Activated CD4-positive, alpha-beta T cell treated with anti-CD3 and anti-CD28 coated beads, Interleukin-2, amount 50 U/mL, for 4 hours (primary cell): ENCODE measurements at regions not wholly inside any gene's neighbourhood (a gene's known extent, or its start where the extent isn't known, plus 50 kb on each side); places are given as distances from the start of the nearest gene placed in this dataset.
"Not testable (repeated sequence)": the region's sequence is repeated elsewhere in the genome, so short reads cannot be mapped to it uniquely, and the experiment has no call there.

Experiments used
- DNase-seq, 2 experiments: peaks; one replicate each; pipeline ENCODE4 v3.0.0-alpha.2; 2020

- no peak for DNase-seq
These were observed 182.3 kb downstream of the IRX2 start for GRCh38 chr5:2569176-2569575.

GRCh38 chr5:2566284-2566683, 185.2 kb downstream of the IRX2 start:
- DNase-seq, result no peak

- DNase-seq, result no peak
These were observed 186.3 kb downstream of the IRX2 start for GRCh38 chr5:2565147-2565546.

- no peak for DNase-seq
These were observed 188.4 kb downstream of the IRX2 start for GRCh38 chr5:2563046-2563445.

GRCh38 chr5:2562036-2562435, 189.4 kb downstream of the IRX2 start:
- DNase-seq, result no peak

GRCh38 chr5:2560435-2560834, 191.0 kb downstream of the IRX2 start:
- DNase-seq, result no peak

- no peak for DNase-seq
These were observed 194.0 kb downstream of the IRX2 start for GRCh38 chr5:2557435-2557834.

- DNase-seq, result no peak
These were observed 195.0 kb downstream of the IRX2 start for GRCh38 chr5:2556375-2556966.

GRCh38 chr5:2553611-2554010, 197.9 kb downstream of the IRX2 start:
- no peak for DNase-seq

- no peak for DNase-seq
These were observed 201.0 kb downstream of the IRX2 start for GRCh38 chr5:2550509-2550908.

GRCh38 chr5:2549900-2550299, 201.6 kb downstream of the IRX2 start:
- no peak for DNase-seq

GRCh38 chr5:2549354-2549753, 202.1 kb downstream of the IRX2 start:
- DNase-seq, result no peak

GRCh38 chr5:2546938-2547337, 204.5 kb downstream of the IRX2 start:
- no peak for DNase-seq

- DNase-seq, result no peak
These were observed 207.5 kb downstream of the IRX2 start for GRCh38 chr5:2544003-2544402.

GRCh38 chr5:2542821-2543220, 208.7 kb downstream of the IRX2 start:
- DNase-seq, result no peak

GRCh38 chr5:2542026-2542425, 209.5 kb downstream of the IRX2 start:
- DNase-seq, result no peak

GRCh38 chr5:2538169-2538568, 213.3 kb downstream of the IRX2 start:
- DNase-seq, result no peak

- DNase-seq, result no peak
These were observed 213.9 kb downstream of the IRX2 start for GRCh38 chr5:2537378-2538145.

- no peak for DNase-seq
These were observed 214.7 kb downstream of the IRX2 start for GRCh38 chr5:2536632-2537377.

- DNase-seq, result no peak
These were observed 216.5 kb downstream of the IRX2 start for GRCh38 chr5:2534970-2535369.

- DNase-seq, result no peak
These were observed 217.2 kb downstream of the IRX2 start for GRCh38 chr5:2534251-2534650.

- not testable (repeated sequence) for DNase-seq
These were observed 217.6 kb downstream of the IRX2 start for GRCh38 chr5:2533848-2534247.

GRCh38 chr5:2532809-2533208, 218.7 kb downstream of the IRX2 start:
- no peak for DNase-seq

- DNase-seq, result no peak
These were observed 220.2 kb downstream of the IRX2 start for GRCh38 chr5:2531318-2531717.
